ENCODE measurements at regions not wholly inside any gene's neighbourhood (a gene's known extent, or its start where the extent isn't known, plus 50 kb on each side); places are given as distances from the start of the nearest gene placed in this dataset.

GRCh38 chr5:167916261-167916691, 375.2 kb upstream of the WWC1 start:
- DNase-seq, result no peak
- Histone ChIP-seq H3K4me1 (no peaks in the 10 kb centered on the region), H3K9me3 (peaks cover 0 to 8% (median 0%) of the 10 kb centered on the region in 3 donors), H3K4me3 (no peak overlapping the region), H3K36me3 (no peaks in the 10 kb centered on the region), H3K27ac (no peak overlapping the region), H3K27me3 (peaks cover 0 to 2% of the 10 kb centered on the region in 2 donors)
- intact Hi-C loops (cut with DNase I; ENCODE audit: low total_unique reads), result no loop called here
- no peak for TF ChIP-seq CTCF (IDR thresholded peaks at IDR 0.05)

- peak; percentile 62 to 73 for DNase-seq
- intact Hi-C loops (cut with DNase I; ENCODE audit: low total_unique reads), result no loop called here
- TF ChIP-seq CTCF (IDR thresholded peaks at IDR 0.05), result no peak
- no peak overlapping the region for H3K4me3 ChIP-seq
- H3K4me1 ChIP-seq, result no peaks in the 10 kb centered on the region
- H3K9me3 ChIP-seq, result peaks cover 0 to 8% (median 0%) of the 10 kb centered on the region in 3 donors
- H3K27me3 ChIP-seq, result peaks cover 0 to 2% of the 10 kb centered on the region in 2 donors
- no peak overlapping the region for H3K27ac ChIP-seq
- H3K36me3 ChIP-seq, result no peaks in the 10 kb centered on the region
Measured at GRCh38 chr5:167916706-167917105, 374.7 kb upstream of the WWC1 start.

- DNase-seq, result no peak
Measured at GRCh38 chr5:167918184-167918812, 373.1 kb upstream of the WWC1 start.

GRCh38 chr5:167918813-167919483, 372.5 kb upstream of the WWC1 start:
- no peak overlapping the region for H3K27ac ChIP-seq
- intact Hi-C loops (cut with DNase I; ENCODE audit: low total_unique reads), result no loop called here

More at GRCh38 chr5:167918184-167918812, 373.1 kb upstream of the WWC1 start:
- Histone ChIP-seq H3K27ac (no peak overlapping the region), H3K4me3 (no peak overlapping the region), H3K4me1 (no peaks in the 10 kb centered on the region), H3K36me3 (no peaks in the 10 kb centered on the region), H3K27me3 (peaks cover 0 to 2% of the 10 kb centered on the region in 2 donors), H3K9me3 (peaks cover 0 to 8% (median 0%) of the 10 kb centered on the region in 3 donors)
- intact Hi-C loops (cut with DNase I; ENCODE audit: low total_unique reads), result no loop called here
- TF ChIP-seq CTCF (IDR thresholded peaks at IDR 0.05), result no peak

GRCh38 chr5:167920589-167920988, 370.9 kb upstream of the WWC1 start:
- no peaks in the 10 kb centered on the region for H3K36me3 ChIP-seq
- no peak overlapping the region for H3K4me3 ChIP-seq
- intact Hi-C loops (cut with DNase I; ENCODE audit: low total_unique reads), result no loop called here
- no peak for TF ChIP-seq CTCF (IDR thresholded peaks at IDR 0.05)
- no peak for DNase-seq
- no peak overlapping the region for H3K27ac ChIP-seq
- H3K4me1 ChIP-seq, result no peaks in the 10 kb centered on the region
- H3K9me3 ChIP-seq, result no peaks in the 10 kb centered on the region
- H3K27me3 ChIP-seq, result peaks cover 0 to 2% of the 10 kb centered on the region in 2 donors

More at GRCh38 chr5:167918813-167919483, 372.5 kb upstream of the WWC1 start:
- no peak for TF ChIP-seq CTCF (IDR thresholded peaks at IDR 0.05)
- Histone ChIP-seq H3K9me3 (peaks cover 0 to 7% (median 0%) of the 10 kb centered on the region in 3 donors), H3K27me3 (peaks cover 0 to 2% of the 10 kb centered on the region in 2 donors), H3K4me1 (no peaks in the 10 kb centered on the region), H3K4me3 (no peak overlapping the region), H3K36me3 (no peaks in the 10 kb centered on the region)
- DNase-seq, result no peak

Measured in tibial artery (tissue), 4 donors.